SK-N-SH (cell line): ENCODE measurements at regions not wholly inside any gene's neighbourhood (a gene's known extent, or its start where the extent isn't known, plus 50 kb on each side); places are given as distances from the start of the nearest gene placed in this dataset.

Source experiments
- CTCF ChIA-PET: fragments of 300-600, 350-600 bp; formaldehyde crosslinking; extraction: SDS; loops from one replicate; lab custom pipeline; 2021; lab: Yijun Ruan, JAX
- POLR2A ChIA-PET: fragments of 350-600 bp; sonication (Branson Sonifier 250); formaldehyde crosslinking; extraction: SDS; loops from one replicate; lab custom pipeline; 2020; ENCODE audit warnings: antibody characterized with exemption, inconsistent platforms; lab: Yijun Ruan, JAX
- DNase-seq: peaks from one replicate; pipeline ENCODE4 v3.0.0; 2012
- H2AFZ ChIP-seq: fragments of 200-600 bp; sonication (generic); 2 replicates; pipeline ENCODE4 v1.8.1; 2016; ENCODE audit warnings: antibody characterized with exemption, mild to moderate bottlenecking, low read depth
- H3F3A ChIP-seq: fragments of 200-600 bp; sonication (generic); replicated peaks from 2 replicates; pipeline ENCODE3; 2016; ENCODE audit warnings: antibody characterized with exemption, mild to moderate bottlenecking; ENCODE audit not compliant: insufficient read depth
- H3K27ac ChIP-seq, 2 experiments: fragments of 200-500 bp in 1 of 2; fragments of 200-600 bp in 1 of 2; sonication (Bioruptor generic) in 1 of 2; sonication (generic), shearing (Covaris generic) in 1 of 2; 2 replicates each; pipeline versions ENCODE4 v1.5.1 to v1.6.1; 2014 to 2016; ENCODE audit warnings: low read depth in 2 of 2, inconsistent platforms in 1 of 2, low read length in 1 of 2, mild to moderate bottlenecking in 1 of 2, mixed read lengths in 1 of 2
- H3K27me3 ChIP-seq: fragments of 200-600 bp; sonication (generic), shearing (Covaris generic); 2 replicates; pipeline ENCODE4 v1.6.1; 2016; ENCODE audit warnings: mixed run types; ENCODE audit not compliant: insufficient read depth
- H3K36me3 ChIP-seq, 2 experiments: fragments of 200-500 bp in 1 of 2; fragments of 200-600 bp in 1 of 2; sonication (Bioruptor generic) in 1 of 2; sonication (generic) in 1 of 2; replicated peaks in 1 of 2; 2 replicates each; pipeline versions ENCODE3 to v1.5.1; 2014 to 2016; ENCODE audit warnings: low read length in 1 of 2, mild to moderate bottlenecking in 1 of 2; ENCODE audit not compliant: insufficient read depth in 2 of 2, control insufficient read depth in 1 of 2
- H3K4me1 ChIP-seq, 2 experiments: fragments of 200-500 bp in 1 of 2; fragments of 200-600 bp in 1 of 2; sonication (Bioruptor generic) in 1 of 2; sonication (generic), shearing (Covaris generic) in 1 of 2; 2 replicates each; pipeline versions ENCODE4 v1.5.1 to v1.6.1; 2014 to 2016; ENCODE audit warnings: low read depth in 1 of 2, low read length in 1 of 2, mixed run types in 1 of 2; ENCODE audit not compliant: insufficient read depth in 2 of 2, control insufficient read depth in 1 of 2
- H3K4me2 ChIP-seq: fragments of 200-600 bp; sonication (generic), shearing (Covaris generic); 2 replicates; pipeline ENCODE4 v1.6.1; 2017; ENCODE audit warnings: mixed run types
- H3K4me3 ChIP-seq, 2 experiments: fragments of 200-500 bp in 1 of 2; fragments of 200-600 bp in 1 of 2; sonication (Bioruptor generic) in 1 of 2; sonication (generic), shearing (Covaris generic) in 1 of 2; 2 replicates each; pipeline versions ENCODE4 v1.5.1 to v1.8.1; 2014 to 2016; ENCODE audit warnings: low read depth in 2 of 2, inconsistent platforms in 1 of 2, low read length in 1 of 2, mild to moderate bottlenecking in 1 of 2, mixed read lengths in 1 of 2, moderate library complexity in 1 of 2
- H3K79me2 ChIP-seq: fragments of 200-600 bp; sonication (generic); 2 replicates; pipeline ENCODE4 v1.8.1; 2017; ENCODE audit warnings: mild to moderate bottlenecking; ENCODE audit not compliant: insufficient read depth
- H3K9ac ChIP-seq: fragments of 200-600 bp; sonication (generic); 2 replicates; pipeline ENCODE4 v1.6.1; 2017; ENCODE audit warnings: mixed run types
- H3K9me2 ChIP-seq: fragments of 200-600 bp; sonication (generic); 2 replicates; pipeline ENCODE4 v1.6.1; 2017; ENCODE audit warnings: mixed run types
- H3K9me3 ChIP-seq: fragments of 200-600 bp; sonication (generic); 2 replicates; pipeline ENCODE4 v1.6.1; 2017; ENCODE audit warnings: mixed run types, mild to moderate bottlenecking, moderate library complexity
- H4K20me1 ChIP-seq: fragments of 200-600 bp; sonication (generic); 2 replicates; pipeline ENCODE4 v1.6.1; 2017; ENCODE audit warnings: mild to moderate bottlenecking, mixed run types; ENCODE audit not compliant: insufficient read depth
- ELF1 ChIP-seq: IDR thresholded peaks from 2 replicates; pipeline ENCODE4 v1.4.0; 2012
- EP300 ChIP-seq, 2 experiments: IDR thresholded peaks; 2 replicates each; pipeline versions ENCODE4 v1.4.0 to v1.6.1; 2012; ENCODE audit warnings: borderline replicate concordance in 1 of 2, low read depth in 1 of 2, low read length in 1 of 2
- FOSL2 ChIP-seq: IDR thresholded peaks from 2 replicates; pipeline ENCODE4 v1.4.0; 2012; ENCODE audit warnings: low read depth, mild to moderate bottlenecking, moderate library complexity, borderline replicate concordance
- MEF2A ChIP-seq: IDR thresholded peaks from 2 replicates; pipeline ENCODE4 v1.4.0; 2012; ENCODE audit warnings: low read depth, borderline replicate concordance
- MXI1 ChIP-seq: IDR thresholded peaks from 2 replicates; pipeline ENCODE4 v1.6.1; 2012; ENCODE audit warnings: mild to moderate bottlenecking, low read depth, low read length, improper control_type of control experiment
- NFIC ChIP-seq: IDR thresholded peaks from 2 replicates; pipeline ENCODE4 v1.4.0; 2012; ENCODE audit warnings: borderline replicate concordance
- NRF1 ChIP-seq: IDR thresholded peaks from 2 replicates; pipeline ENCODE4 v1.6.1; 2012; ENCODE audit warnings: low read depth, mild to moderate bottlenecking, low read length
- TCF12 ChIP-seq: IDR thresholded peaks from 2 replicates; pipeline ENCODE4 v1.4.0; 2012
- TEAD4 ChIP-seq: IDR thresholded peaks from 2 replicates; pipeline ENCODE4 v1.4.0; 2012; ENCODE audit warnings: mild to moderate bottlenecking, borderline replicate concordance; ENCODE audit not compliant: insufficient read depth
- WGBS: methylation state at CpG from one replicate; pipeline ENCODE4 v1.1.6; 2017; ENCODE audit warnings: low lambda C conversion rate; 5-methylcytosine and 5-hydroxymethylcytosine counted together
- TF ChIP-seq, protein P1 (sequence below): fragments of 200-600 bp; sonication (generic); IDR thresholded peaks from 2 replicates; pipeline ENCODE4 v1.6.1; 2017; ENCODE audit warnings: antibody characterized with exemption, mild to moderate bottlenecking, moderate library complexity
- TF ChIP-seq, protein P2 (sequence below): IDR thresholded peaks from 2 replicates; pipeline ENCODE4 v1.4.0; 2012; ENCODE audit warnings: low read depth
- TF ChIP-seq, protein P3 (sequence below): IDR thresholded peaks from 2 replicates; pipeline ENCODE4 v1.6.1; 2012; ENCODE audit warnings: mild to moderate bottlenecking, low read depth, low read length, moderate library complexity
- TF ChIP-seq, protein P4 (sequence below): IDR thresholded peaks from 2 replicates; pipeline ENCODE4; 2012
- TF ChIP-seq, protein P5 (sequence below): IDR thresholded peaks from 2 replicates; pipeline ENCODE4 v1.4.0; 2012; ENCODE audit warnings: low read depth, borderline replicate concordance

DNA sequence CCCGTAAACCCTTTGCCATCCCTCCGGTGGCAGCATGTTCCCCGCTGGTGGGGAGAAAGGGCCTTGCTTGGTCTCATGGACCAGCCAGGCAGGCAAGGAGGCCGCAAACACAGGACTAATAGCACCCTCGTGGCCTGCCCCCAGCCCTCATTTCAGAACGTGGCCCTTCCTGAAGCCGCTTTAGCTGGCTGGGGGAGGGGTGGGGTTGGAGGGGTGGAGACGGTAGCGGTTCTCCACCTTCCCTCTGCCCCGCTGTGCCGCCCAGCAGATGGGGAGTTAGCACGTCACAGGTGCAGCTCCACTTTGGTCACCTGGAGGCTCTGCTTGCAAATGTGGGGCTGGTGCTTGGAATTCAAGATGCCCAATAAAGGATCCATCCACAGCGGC lies 59.3 kb upstream of the URI1 start:
- no peak overlapping the region for H3K4me3 ChIP-seq
- no peak overlapping the region for H3K4me2 ChIP-seq
- no peak overlapping the region for H3K27ac ChIP-seq
- no peaks in the 10 kb centered on the region for H3K9me2 ChIP-seq
- 89% methylated on average over 11 of the region's 13 CpGs for WGBS
- no peaks in the 10 kb centered on the region for H4K20me1 ChIP-seq
- H2AFZ ChIP-seq: no peak overlapping the region
- no peaks in the 10 kb centered on the region for H3F3A ChIP-seq
- no peaks in the 10 kb centered on the region for H3K79me2 ChIP-seq
- H3K4me1 ChIP-seq: peaks cover 0 to 11% of the 10 kb centered on the region in 2 experiments; a peak in 1 of 4 replicates
- H3K27me3 ChIP-seq: no peaks in the 10 kb centered on the region; the same call in 1 of the 2 replicates
- no peak overlapping the region for H3K9ac ChIP-seq
- no peaks in the 10 kb centered on the region for H3K9me3 ChIP-seq
- no peaks in the 10 kb centered on the region for H3K36me3 ChIP-seq
- TF ChIP-seq MEF2A (no peak), NRF1 (no peak), EP300 (IDR thresholded peaks at IDR 0.05; ENCODE audit: borderline replicate concordance in 1 of 2, low read depth in 1 of 2, low read length in 1 of 2) (no peak), FOSL2 (no peak), NFIC (no peak), TCF12 (no peak), ELF1 (no peak)
- TF ChIP-seq, protein P1, sequence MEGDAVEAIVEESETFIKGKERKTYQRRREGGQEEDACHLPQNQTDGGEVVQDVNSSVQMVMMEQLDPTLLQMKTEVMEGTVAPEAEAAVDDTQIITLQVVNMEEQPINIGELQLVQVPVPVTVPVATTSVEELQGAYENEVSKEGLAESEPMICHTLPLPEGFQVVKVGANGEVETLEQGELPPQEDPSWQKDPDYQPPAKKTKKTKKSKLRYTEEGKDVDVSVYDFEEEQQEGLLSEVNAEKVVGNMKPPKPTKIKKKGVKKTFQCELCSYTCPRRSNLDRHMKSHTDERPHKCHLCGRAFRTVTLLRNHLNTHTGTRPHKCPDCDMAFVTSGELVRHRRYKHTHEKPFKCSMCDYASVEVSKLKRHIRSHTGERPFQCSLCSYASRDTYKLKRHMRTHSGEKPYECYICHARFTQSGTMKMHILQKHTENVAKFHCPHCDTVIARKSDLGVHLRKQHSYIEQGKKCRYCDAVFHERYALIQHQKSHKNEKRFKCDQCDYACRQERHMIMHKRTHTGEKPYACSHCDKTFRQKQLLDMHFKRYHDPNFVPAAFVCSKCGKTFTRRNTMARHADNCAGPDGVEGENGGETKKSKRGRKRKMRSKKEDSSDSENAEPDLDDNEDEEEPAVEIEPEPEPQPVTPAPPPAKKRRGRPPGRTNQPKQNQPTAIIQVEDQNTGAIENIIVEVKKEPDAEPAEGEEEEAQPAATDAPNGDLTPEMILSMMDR: no peak
- TF ChIP-seq, protein P2, sequence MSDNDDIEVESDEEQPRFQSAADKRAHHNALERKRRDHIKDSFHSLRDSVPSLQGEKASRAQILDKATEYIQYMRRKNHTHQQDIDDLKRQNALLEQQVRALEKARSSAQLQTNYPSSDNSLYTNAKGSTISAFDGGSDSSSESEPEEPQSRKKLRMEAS: no peak
- TF ChIP-seq, protein P3, sequence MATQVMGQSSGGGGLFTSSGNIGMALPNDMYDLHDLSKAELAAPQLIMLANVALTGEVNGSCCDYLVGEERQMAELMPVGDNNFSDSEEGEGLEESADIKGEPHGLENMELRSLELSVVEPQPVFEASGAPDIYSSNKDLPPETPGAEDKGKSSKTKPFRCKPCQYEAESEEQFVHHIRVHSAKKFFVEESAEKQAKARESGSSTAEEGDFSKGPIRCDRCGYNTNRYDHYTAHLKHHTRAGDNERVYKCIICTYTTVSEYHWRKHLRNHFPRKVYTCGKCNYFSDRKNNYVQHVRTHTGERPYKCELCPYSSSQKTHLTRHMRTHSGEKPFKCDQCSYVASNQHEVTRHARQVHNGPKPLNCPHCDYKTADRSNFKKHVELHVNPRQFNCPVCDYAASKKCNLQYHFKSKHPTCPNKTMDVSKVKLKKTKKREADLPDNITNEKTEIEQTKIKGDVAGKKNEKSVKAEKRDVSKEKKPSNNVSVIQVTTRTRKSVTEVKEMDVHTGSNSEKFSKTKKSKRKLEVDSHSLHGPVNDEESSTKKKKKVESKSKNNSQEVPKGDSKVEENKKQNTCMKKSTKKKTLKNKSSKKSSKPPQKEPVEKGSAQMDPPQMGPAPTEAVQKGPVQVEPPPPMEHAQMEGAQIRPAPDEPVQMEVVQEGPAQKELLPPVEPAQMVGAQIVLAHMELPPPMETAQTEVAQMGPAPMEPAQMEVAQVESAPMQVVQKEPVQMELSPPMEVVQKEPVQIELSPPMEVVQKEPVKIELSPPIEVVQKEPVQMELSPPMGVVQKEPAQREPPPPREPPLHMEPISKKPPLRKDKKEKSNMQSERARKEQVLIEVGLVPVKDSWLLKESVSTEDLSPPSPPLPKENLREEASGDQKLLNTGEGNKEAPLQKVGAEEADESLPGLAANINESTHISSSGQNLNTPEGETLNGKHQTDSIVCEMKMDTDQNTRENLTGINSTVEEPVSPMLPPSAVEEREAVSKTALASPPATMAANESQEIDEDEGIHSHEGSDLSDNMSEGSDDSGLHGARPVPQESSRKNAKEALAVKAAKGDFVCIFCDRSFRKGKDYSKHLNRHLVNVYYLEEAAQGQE: no peak
- ChIA-PET CTCF (interaction anchor here (0.5 to 2.3 kb wide), 4 partner anchors 8 to 122 kb away, joined by 3 to 8 read pairs (median 6); no protein-coding TSS in a partner anchor), POLR2A (no interaction called here)
- no peak for DNase-seq

DNA sequence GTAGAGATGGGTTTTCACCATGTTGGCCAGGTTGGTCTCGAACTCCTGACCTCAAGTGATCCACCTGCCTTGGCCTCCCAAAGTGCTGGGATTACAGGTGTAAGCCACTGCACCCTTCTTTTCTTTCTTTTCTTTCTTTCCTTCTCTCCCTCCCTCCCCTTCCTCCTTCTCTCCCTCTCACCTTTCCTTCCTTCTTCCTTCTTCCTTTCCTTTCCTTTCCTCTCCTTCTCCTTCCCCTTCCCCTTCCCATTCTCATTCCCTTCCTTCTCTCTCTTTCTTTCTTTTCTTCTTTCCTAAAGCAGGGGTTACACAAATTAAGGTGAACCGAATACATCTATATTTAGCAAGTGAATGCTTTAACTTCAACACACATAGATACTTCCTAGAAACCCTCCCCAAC lies 58.0 kb upstream of the URI1 start:
- 46% methylated on average over 2 of the region's 2 CpGs for WGBS
- Histone ChIP-seq H3K27me3 (no peaks in the 10 kb centered on the region; the same call in 1 of the 2 replicates), H3K9me3 (no peaks in the 10 kb centered on the region), H3K9me2 (no peaks in the 10 kb centered on the region), H3K27ac (no peak overlapping the region), H3K4me1 (peaks cover 0 to 12% of the 10 kb centered on the region in 2 experiments; a peak in 1 of 4 replicates), H3K9ac (no peak overlapping the region), H2AFZ (no peak overlapping the region), H3K4me3 (no peak overlapping the region), H3K79me2 (no peaks in the 10 kb centered on the region), H3F3A (no peaks in the 10 kb centered on the region), H3K36me3 (no peaks in the 10 kb centered on the region), H3K4me2 (no peak overlapping the region), H4K20me1 (no peaks in the 10 kb centered on the region)
- ChIA-PET POLR2A (no interaction called here), CTCF (interaction anchor here (1.4 to 2.3 kb wide), 2 partner anchors 10 to 11 kb away, joined by 7 to 8 read pairs; no protein-coding TSS in a partner anchor)
- no peak for DNase-seq
- TF ChIP-seq, protein P4, sequence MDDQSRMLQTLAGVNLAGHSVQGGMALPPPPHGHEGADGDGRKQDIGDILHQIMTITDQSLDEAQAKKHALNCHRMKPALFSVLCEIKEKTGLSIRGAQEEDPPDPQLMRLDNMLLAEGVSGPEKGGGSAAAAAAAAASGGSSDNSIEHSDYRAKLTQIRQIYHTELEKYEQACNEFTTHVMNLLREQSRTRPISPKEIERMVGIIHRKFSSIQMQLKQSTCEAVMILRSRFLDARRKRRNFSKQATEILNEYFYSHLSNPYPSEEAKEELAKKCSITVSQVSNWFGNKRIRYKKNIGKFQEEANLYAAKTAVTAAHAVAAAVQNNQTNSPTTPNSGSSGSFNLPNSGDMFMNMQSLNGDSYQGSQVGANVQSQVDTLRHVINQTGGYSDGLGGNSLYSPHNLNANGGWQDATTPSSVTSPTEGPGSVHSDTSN: no peak
- TF ChIP-seq, protein P5, sequence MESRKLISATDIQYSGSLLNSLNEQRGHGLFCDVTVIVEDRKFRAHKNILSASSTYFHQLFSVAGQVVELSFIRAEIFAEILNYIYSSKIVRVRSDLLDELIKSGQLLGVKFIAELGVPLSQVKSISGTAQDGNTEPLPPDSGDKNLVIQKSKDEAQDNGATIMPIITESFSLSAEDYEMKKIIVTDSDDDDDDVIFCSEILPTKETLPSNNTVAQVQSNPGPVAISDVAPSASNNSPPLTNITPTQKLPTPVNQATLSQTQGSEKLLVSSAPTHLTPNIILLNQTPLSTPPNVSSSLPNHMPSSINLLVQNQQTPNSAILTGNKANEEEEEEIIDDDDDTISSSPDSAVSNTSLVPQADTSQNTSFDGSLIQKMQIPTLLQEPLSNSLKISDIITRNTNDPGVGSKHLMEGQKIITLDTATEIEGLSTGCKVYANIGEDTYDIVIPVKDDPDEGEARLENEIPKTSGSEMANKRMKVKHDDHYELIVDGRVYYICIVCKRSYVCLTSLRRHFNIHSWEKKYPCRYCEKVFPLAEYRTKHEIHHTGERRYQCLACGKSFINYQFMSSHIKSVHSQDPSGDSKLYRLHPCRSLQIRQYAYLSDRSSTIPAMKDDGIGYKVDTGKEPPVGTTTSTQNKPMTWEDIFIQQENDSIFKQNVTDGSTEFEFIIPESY: no peak
- TF ChIP-seq MXI1 (no peak), TEAD4 (no peak), EP300 (IDR thresholded peaks at IDR 0.05; ENCODE audit: borderline replicate concordance in 1 of 2, low read depth in 1 of 2, low read length in 1 of 2) (no peak)
